GM12878 (cell line): ENCODE measurements at regions not wholly inside any gene's neighbourhood (a gene's known extent, or its start where the extent isn't known, plus 50 kb on each side); places are given as distances from the start of the nearest gene placed in this dataset.

ENCODE experiments used
- ATAC-seq: fragments of 200-7000 bp; cut with Tn5 transposase; 3 replicates; pipeline ENCODE4 v1.9.1; 2020; ENCODE audit warnings: mild to moderate bottlenecking, moderate library complexity
- BruUV-seq: library from RNA; stranded (reverse); fragments of 400-500 nt; replicated peaks from 2 replicates; lab custom pipeline; 2021; lab: Mats Ljungman, UMichigan
- CTCF ChIA-PET: fragments of 300-600 bp; sonication (Branson Sonifier 250); formaldehyde crosslinking; extraction: SDS; loops from one replicate; lab custom pipeline; 2021; ENCODE audit warnings: inconsistent platforms; lab: Yijun Ruan, JAX
- POLR2A ChIA-PET: fragments of 350-600 bp; formaldehyde crosslinking; extraction: SDS; loops from one replicate; lab custom pipeline; 2021; ENCODE audit warnings: inconsistent platforms; lab: Charles Lee
- RAD21 ChIA-PET: fragments of 300-600 bp; sonication (Branson Sonifier 250); formaldehyde crosslinking; loops from one replicate; lab custom pipeline; 2023; ENCODE audit warnings: antibody characterized with exemption; ENCODE audit not compliant: unreplicated experiment; lab: Charles Lee
- SMC1A ChIA-PET: fragments of 300-600 bp; sonication (Branson Sonifier 250); formaldehyde crosslinking; loops from one replicate; lab custom pipeline; 2023; ENCODE audit not compliant: unreplicated experiment, uncharacterized antibody; lab: Charles Lee
- DNase-seq: peaks from one replicate; pipeline ENCODE4 v3.0.0-alpha.2; 2011; ENCODE audit warnings: low read depth, low spot score
- FAIRE-seq: peaks from 3 replicates; lab custom pipeline; 2011; peaks lifted over from hg19 to GRCh38; lab: Jason Lieb, UNC
- H2AFZ ChIP-seq: 2 replicates; pipeline ENCODE4 v1.6.0; 2011; ENCODE audit warnings: low read depth, low read length, control low read depth; ENCODE audit not compliant: control insufficient read depth
- H3K27ac ChIP-seq: 2 replicates; pipeline ENCODE4 v1.5.1; 2011; ENCODE audit warnings: control low read depth; ENCODE audit not compliant: control insufficient read depth, insufficient read depth
- H3K27me3 ChIP-seq, 2 experiments: replicated peaks in 1 of 2; 2 replicates each; pipeline versions ENCODE4 v1.6.0 to v1.6.1; 2011; ENCODE audit warnings: low read length in 1 of 2; ENCODE audit not compliant: control insufficient read depth in 2 of 2, insufficient read depth in 2 of 2
- H3K36me3 ChIP-seq, 2 experiments: 2 replicates each; pipeline ENCODE4 v1.5.1; 2011; ENCODE audit warnings: low read length in 1 of 2; ENCODE audit not compliant: control insufficient read depth in 2 of 2, insufficient read depth in 2 of 2
- H3K4me1 ChIP-seq: 2 replicates; pipeline ENCODE4 v1.6.1; 2011; ENCODE audit warnings: mild to moderate bottlenecking, low read length, moderate library complexity, mixed read lengths; ENCODE audit not compliant: control insufficient read depth, insufficient read depth
- H3K4me2 ChIP-seq: 2 replicates; pipeline ENCODE4 v1.6.0; 2011; ENCODE audit warnings: control low read depth; ENCODE audit not compliant: control insufficient read depth, insufficient read depth
- H3K4me3 ChIP-seq: fragments of 200-600 bp; sonication (generic); 2 replicates; pipeline ENCODE4 v1.5.1; 2016
- H3K79me2 ChIP-seq: 2 replicates; pipeline ENCODE4 v1.6.0; 2011; ENCODE audit warnings: low read length; ENCODE audit not compliant: control insufficient read depth, insufficient read depth
- H3K9ac ChIP-seq: 2 replicates; pipeline ENCODE4 v1.8.0; 2011; ENCODE audit warnings: low read length, control low read depth, mixed read lengths; ENCODE audit not compliant: control insufficient read depth, insufficient read depth
- H3K9me3 ChIP-seq: replicated peaks from 3 replicates; pipeline ENCODE4 v1.5.1; 2011; ENCODE audit warnings: mild to moderate bottlenecking, low read length; ENCODE audit not compliant: control insufficient read depth, insufficient read depth
- H4K20me1 ChIP-seq: 2 replicates; pipeline ENCODE4 v1.6.0; 2011; ENCODE audit not compliant: control insufficient read depth, insufficient read depth
- MEF2B ChIP-seq: fragments of 450-650 bp; IDR thresholded peaks from 2 replicates; pipeline ENCODE4 v1.6.1; 2018; ENCODE audit warnings: mild to moderate bottlenecking, moderate library complexity; ENCODE audit not compliant: partially characterized antibody, poor library complexity, severe bottlenecking
- NFXL1 ChIP-seq: fragments of 450-650 bp; IDR thresholded peaks from 2 replicates; pipeline ENCODE4 v1.6.1; 2017; ENCODE audit warnings: antibody characterized with exemption, mild to moderate bottlenecking, borderline replicate concordance
- NFYA ChIP-seq: IDR thresholded peaks from 2 replicates; pipeline ENCODE4 v1.6.1; 2011; ENCODE audit warnings: low read depth, mild to moderate bottlenecking, low read length, improper control_type of control experiment, borderline replicate concordance
- POLR2A ChIP-seq: IDR thresholded peaks from 2 replicates; pipeline ENCODE4 v1.6.1; 2011; ENCODE audit warnings: low read depth, mild to moderate bottlenecking, low read length
- RUNX3 ChIP-seq: IDR thresholded peaks from 2 replicates; pipeline ENCODE4 v1.6.1; 2012; ENCODE audit warnings: low read length, inconsistent platforms
- SIX5 ChIP-seq: IDR thresholded peaks from 2 replicates; pipeline ENCODE4 v1.6.1; 2011; ENCODE audit warnings: mild to moderate bottlenecking, low read depth, low read length, moderate library complexity; ENCODE audit not compliant: severe bottlenecking
- SMAD1 ChIP-seq: fragments of 450-650 bp; IDR thresholded peaks from 2 replicates; pipeline ENCODE4 v1.6.1; 2018; ENCODE audit warnings: mild to moderate bottlenecking, low read depth; ENCODE audit not compliant: partially characterized antibody
- SUPT20H ChIP-seq: IDR thresholded peaks from 2 replicates; pipeline ENCODE4 v1.6.1; 2011; ENCODE audit warnings: low read depth, mild to moderate bottlenecking, low read length, moderate library complexity, borderline replicate concordance; ENCODE audit not compliant: control insufficient read depth
- SUZ12 ChIP-seq: fragments of 200-600 bp; sonication (generic); IDR thresholded peaks from one replicate; pipeline ENCODE4 v1.6.1; 2018; ENCODE audit warnings: antibody characterized with exemption, mild to moderate bottlenecking; ENCODE audit not compliant: unreplicated experiment
- WGBS: methylation state at CpG from one replicate; pipeline ENCODE4 v1.1.6; 2016; ENCODE audit warnings: low lambda C conversion rate; ENCODE audit not compliant: insufficient replicate concordance, insufficient coverage; ENCODE audit errors: missing lambda C conversion rate; 5-methylcytosine and 5-hydroxymethylcytosine counted together
- in situ Hi-C: fragments of 300-500 bp; cut with MboI; formaldehyde crosslinking; loops from 9 replicates; pipeline ENCODE4 v1.14.3; 2018; ENCODE audit warnings: mixed read lengths
- intact Hi-C: fragments of 100-400 bp; cut with micrococcal nuclease; formaldehyde crosslinking; loops from one replicate; pipeline ENCODE4 v1.14.2; 2022; ENCODE audit not compliant: unreplicated experiment
- TF ChIP-seq, protein P1 (sequence below): IDR thresholded peaks from 2 replicates; pipeline ENCODE4 v1.6.1; 2011; ENCODE audit warnings: mild to moderate bottlenecking, low read depth, low read length, moderate library complexity; ENCODE audit not compliant: insufficient replicate concordance
- TF ChIP-seq, protein P2 (sequence below): fragments of 450-650 bp; IDR thresholded peaks from 2 replicates; pipeline ENCODE4 v1.6.1; 2018; ENCODE audit warnings: mild to moderate bottlenecking, low read depth, moderate library complexity; ENCODE audit not compliant: partially characterized antibody
- TF ChIP-seq, protein P3 (sequence below): fragments of 450-650 bp; IDR thresholded peaks from 2 replicates; pipeline ENCODE4 v1.6.1; 2016; ENCODE audit warnings: mild to moderate bottlenecking
- TF ChIP-seq, protein P4 (sequence below): fragments of 150-350 bp; IDR thresholded peaks from 2 replicates; pipeline ENCODE4 v1.6.1; 2014; ENCODE audit warnings: mild to moderate bottlenecking, low read depth, low read length
- TF ChIP-seq, protein P5 (sequence below), 3 experiments: IDR thresholded peaks in 2 of 3; conservative IDR thresholded peaks in 1 of 3; 2 replicates each; pipeline ENCODE4 v1.5.1; 2011; ENCODE audit warnings: low read depth in 3 of 3, low read length in 3 of 3, mild to moderate bottlenecking in 3 of 3, control low read depth in 2 of 3, moderate library complexity in 2 of 3, inconsistent platforms in 1 of 3, mixed read lengths in 1 of 3; ENCODE audit not compliant: control insufficient read depth in 2 of 3, insufficient read depth in 1 of 3; ENCODE audit errors: extremely low read depth in 1 of 3

DNA sequence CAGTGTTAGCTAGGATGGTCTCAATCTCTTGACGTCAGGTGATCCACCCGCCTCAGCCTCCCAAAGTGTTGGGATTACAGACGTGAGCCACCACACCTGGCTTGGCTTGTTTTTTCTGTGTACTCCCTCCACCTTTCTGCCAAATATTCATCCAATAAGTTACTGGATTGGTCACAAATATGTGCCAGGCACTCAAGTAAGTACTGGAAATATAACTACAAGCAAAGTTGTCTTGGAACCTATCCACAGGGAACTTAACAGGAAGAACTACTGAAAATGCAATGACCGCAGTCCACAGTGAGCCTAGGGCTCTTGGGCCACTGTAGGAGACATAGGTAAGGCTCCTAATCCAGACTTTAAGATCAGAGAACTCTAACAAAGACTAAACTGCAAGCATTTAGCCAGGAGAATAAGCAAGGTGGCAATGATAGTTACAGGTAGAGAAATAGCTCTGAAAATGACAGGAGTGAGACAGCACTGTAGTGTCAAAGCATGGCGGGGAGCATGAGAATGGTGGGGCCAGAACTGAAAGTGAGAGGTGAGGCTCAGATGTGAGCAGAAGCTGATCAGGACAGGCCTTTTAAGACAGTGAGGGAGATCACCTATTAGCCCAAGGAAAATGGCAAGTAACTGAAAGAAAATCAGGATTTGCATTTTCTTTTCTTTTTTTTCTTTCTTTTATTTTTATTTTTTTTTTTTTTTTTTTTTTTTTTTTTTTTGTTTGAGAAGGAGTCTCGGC lies 252.1 kb downstream of the RBM43 start:
- Histone ChIP-seq H3K4me2 (no peak overlapping the region), H2AFZ (no peak overlapping the region), H3K4me3 (no peak overlapping the region), H3K27me3 (no peaks in the 10 kb centered on the region), H3K27ac (no peak overlapping the region), H4K20me1 (no peaks in the 10 kb centered on the region), H3K4me1 (no peaks in the 10 kb centered on the region), H3K79me2 (no peaks in the 10 kb centered on the region), H3K36me3 (no peaks in the 10 kb centered on the region), H3K9ac (no peak overlapping the region), H3K9me3 (no peaks in the 10 kb centered on the region)
- peak; percentile 51; the same call in 2 of the 3 replicates for ATAC-seq
- SMC1A ChIA-PET = no interaction called here
- no peak for DNase-seq
- CTCF ChIA-PET = interaction anchor here (0.6 kb wide), 1 partner anchor 156 kb away, joined by 3 read pairs; no protein-coding TSS in a partner anchor
- no TSS peak for BruUV-seq
- FAIRE-seq = no peak
- in situ Hi-C loops (no loop called here), intact Hi-C loops (no loop called here)
- RAD21 ChIA-PET = no interaction called here
- 29% methylated on average over 6 of the region's 6 CpGs for WGBS
- POLR2A ChIA-PET = no interaction called here
- TF ChIP-seq NFYA (no peak), SIX5 (no peak), NFXL1 (no peak), RUNX3 (no peak), POLR2A (no peak), SUZ12 (no peak), MEF2B (no peak), SMAD1 (no peak), SUPT20H (no peak)
- TF ChIP-seq, protein P1, sequence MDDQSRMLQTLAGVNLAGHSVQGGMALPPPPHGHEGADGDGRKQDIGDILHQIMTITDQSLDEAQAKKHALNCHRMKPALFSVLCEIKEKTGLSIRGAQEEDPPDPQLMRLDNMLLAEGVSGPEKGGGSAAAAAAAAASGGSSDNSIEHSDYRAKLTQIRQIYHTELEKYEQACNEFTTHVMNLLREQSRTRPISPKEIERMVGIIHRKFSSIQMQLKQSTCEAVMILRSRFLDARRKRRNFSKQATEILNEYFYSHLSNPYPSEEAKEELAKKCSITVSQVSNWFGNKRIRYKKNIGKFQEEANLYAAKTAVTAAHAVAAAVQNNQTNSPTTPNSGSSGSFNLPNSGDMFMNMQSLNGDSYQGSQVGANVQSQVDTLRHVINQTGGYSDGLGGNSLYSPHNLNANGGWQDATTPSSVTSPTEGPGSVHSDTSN = no peak
- TF ChIP-seq, protein P2, sequence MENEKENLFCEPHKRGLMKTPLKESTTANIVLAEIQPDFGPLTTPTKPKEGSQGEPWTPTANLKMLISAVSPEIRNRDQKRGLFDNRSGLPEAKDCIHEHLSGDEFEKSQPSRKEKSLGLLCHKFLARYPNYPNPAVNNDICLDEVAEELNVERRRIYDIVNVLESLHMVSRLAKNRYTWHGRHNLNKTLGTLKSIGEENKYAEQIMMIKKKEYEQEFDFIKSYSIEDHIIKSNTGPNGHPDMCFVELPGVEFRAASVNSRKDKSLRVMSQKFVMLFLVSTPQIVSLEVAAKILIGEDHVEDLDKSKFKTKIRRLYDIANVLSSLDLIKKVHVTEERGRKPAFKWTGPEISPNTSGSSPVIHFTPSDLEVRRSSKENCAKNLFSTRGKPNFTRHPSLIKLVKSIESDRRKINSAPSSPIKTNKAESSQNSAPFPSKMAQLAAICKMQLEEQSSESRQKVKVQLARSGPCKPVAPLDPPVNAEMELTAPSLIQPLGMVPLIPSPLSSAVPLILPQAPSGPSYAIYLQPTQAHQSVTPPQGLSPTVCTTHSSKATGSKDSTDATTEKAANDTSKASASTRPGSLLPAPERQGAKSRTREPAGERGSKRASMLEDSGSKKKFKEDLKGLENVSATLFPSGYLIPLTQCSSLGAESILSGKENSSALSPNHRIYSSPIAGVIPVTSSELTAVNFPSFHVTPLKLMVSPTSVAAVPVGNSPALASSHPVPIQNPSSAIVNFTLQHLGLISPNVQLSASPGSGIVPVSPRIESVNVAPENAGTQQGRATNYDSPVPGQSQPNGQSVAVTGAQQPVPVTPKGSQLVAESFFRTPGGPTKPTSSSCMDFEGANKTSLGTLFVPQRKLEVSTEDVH = no peak
- TF ChIP-seq, protein P3, sequence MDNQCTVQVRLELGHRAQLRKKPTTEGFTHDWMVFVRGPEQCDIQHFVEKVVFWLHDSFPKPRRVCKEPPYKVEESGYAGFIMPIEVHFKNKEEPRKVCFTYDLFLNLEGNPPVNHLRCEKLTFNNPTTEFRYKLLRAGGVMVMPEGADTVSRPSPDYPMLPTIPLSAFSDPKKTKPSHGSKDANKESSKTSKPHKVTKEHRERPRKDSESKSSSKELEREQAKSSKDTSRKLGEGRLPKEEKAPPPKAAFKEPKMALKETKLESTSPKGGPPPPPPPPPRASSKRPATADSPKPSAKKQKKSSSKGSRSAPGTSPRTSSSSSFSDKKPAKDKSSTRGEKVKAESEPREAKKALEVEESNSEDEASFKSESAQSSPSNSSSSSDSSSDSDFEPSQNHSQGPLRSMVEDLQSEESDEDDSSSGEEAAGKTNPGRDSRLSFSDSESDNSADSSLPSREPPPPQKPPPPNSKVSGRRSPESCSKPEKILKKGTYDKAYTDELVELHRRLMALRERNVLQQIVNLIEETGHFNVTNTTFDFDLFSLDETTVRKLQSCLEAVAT = no peak
- TF ChIP-seq, protein P4, sequence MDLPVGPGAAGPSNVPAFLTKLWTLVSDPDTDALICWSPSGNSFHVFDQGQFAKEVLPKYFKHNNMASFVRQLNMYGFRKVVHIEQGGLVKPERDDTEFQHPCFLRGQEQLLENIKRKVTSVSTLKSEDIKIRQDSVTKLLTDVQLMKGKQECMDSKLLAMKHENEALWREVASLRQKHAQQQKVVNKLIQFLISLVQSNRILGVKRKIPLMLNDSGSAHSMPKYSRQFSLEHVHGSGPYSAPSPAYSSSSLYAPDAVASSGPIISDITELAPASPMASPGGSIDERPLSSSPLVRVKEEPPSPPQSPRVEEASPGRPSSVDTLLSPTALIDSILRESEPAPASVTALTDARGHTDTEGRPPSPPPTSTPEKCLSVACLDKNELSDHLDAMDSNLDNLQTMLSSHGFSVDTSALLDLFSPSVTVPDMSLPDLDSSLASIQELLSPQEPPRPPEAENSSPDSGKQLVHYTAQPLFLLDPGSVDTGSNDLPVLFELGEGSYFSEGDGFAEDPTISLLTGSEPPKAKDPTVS = no peak
- TF ChIP-seq, protein P5, sequence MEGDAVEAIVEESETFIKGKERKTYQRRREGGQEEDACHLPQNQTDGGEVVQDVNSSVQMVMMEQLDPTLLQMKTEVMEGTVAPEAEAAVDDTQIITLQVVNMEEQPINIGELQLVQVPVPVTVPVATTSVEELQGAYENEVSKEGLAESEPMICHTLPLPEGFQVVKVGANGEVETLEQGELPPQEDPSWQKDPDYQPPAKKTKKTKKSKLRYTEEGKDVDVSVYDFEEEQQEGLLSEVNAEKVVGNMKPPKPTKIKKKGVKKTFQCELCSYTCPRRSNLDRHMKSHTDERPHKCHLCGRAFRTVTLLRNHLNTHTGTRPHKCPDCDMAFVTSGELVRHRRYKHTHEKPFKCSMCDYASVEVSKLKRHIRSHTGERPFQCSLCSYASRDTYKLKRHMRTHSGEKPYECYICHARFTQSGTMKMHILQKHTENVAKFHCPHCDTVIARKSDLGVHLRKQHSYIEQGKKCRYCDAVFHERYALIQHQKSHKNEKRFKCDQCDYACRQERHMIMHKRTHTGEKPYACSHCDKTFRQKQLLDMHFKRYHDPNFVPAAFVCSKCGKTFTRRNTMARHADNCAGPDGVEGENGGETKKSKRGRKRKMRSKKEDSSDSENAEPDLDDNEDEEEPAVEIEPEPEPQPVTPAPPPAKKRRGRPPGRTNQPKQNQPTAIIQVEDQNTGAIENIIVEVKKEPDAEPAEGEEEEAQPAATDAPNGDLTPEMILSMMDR (IDR thresholded peaks at IDR 0.05 in 2 of 3, conservative IDR thresholded peaks at IDR 0.05 in 1 of 3; ENCODE audit: control insufficient read depth in 2 of 3, extremely low read depth in 1 of 3, insufficient read depth in 1 of 3, low read depth in 3 of 3, low read length in 3 of 3) = no peak
